Tibial nerve (tissue), 4 donors: ENCODE measurements at regions not wholly inside any gene's neighbourhood (a gene's known extent, or its start where the extent isn't known, plus 50 kb on each side); places are given as distances from the start of the nearest gene placed in this dataset.

Experiments
- CTCF ChIP-seq, 5 experiments: fragments of 200-600 bp in 3 of 5; fragments of 450-650 bp in 2 of 5; sonication (generic) in 3 of 5; IDR thresholded peaks; one replicate each; pipeline ENCODE4 v1.5.1; 2016 to 2019; ENCODE audit warnings: antibody characterized with exemption in 5 of 5, mild to moderate bottlenecking in 3 of 5, moderate library complexity in 2 of 5
- EP300 ChIP-seq, 2 donors: sonication (generic); formaldehyde crosslinking; IDR thresholded peaks; one replicate each; pipeline ENCODE4 v1.6.1; 2017; ENCODE audit warnings: antibody characterized with exemption in 2 of 2, mild to moderate bottlenecking in 1 of 2

GRCh38 chr3:67324554-67324953, 326.4 kb downstream of the KBTBD8 start:
- TF ChIP-seq CTCF (IDR thresholded peaks at IDR 0.05) (no peak), EP300 (IDR thresholded peaks at IDR 0.05) (no peak)
